HG02678 (cell line): ENCODE measurements at regions not wholly inside any gene's neighbourhood (a gene's known extent, or its start where the extent isn't known, plus 50 kb on each side); places are given as distances from the start of the nearest gene placed in this dataset.

Source experiments
- ATAC-seq: cut with Tn5 transposase; IDR thresholded peaks from one replicate; pipeline ENCODE4 v1.9.1; 2021; ENCODE audit warnings: mild to moderate bottlenecking, moderate library complexity; ENCODE audit not compliant: unreplicated experiment

DNA sequence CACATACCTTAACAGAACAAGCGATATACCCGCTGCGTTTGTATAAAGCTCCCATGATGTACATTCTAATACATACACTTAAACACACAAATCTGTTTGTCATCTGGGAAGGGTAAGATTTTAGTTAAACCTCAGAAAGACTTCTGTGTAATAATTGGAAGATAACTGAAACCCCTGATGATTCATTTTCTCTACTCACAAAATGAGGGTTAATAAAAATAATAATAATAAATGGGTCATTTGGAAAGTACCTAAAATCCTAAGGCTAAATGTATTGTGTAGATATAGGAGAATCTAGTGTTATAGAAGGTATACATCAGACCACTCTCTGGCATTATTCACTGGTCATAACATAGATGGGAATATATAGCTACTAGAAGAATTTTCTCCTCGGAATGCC lies 64.7 kb upstream of the SOX9 start:
- ATAC-seq: no peak

DNA sequence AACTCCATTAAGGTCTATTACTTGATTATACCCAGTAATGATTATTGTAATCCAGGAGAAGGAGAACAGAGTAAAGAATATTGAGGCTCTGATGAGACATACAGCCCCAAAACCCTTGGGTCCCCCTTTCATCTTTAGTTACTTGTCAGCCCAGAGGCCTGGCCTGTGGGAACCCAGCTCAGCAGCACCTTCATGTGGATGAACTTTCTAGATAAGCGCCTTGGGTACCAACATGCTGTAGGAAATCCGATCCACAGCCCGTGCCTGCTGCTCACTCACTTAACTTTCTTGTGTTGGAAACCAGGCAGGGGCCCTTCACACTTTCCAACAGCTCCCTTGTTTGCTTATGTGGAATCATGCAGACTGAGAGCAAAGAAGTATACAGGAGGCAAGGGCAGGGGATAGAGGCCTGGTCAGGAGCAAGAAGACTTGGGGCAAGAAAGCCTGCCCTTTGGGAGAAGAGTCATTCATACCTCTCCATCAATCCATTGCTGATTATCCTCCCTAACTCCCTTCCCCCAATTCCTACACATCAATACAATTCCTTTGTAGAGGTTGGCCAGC lies 64.0 kb upstream of the SOX9 start:
- ATAC-seq: no peak

DNA sequence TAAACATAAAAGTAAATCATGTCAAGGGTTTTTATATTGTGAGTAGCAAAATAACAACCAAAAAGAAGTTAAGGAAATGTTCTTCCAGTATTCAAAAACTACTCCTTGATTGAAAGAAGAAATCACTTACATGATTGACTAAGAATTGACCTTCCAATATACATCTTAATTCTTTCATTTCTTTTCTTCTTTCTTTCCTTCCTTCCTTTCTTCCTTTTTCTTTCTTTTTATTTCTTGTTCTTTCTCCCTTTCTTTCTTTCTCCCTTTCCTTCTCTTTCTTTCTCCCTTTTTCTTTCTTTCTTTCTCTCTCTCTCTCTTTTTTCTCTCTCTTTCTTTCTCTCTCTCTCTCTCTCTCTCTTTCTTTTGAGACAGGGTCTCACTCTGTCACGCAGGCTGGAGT lies 60.7 kb upstream of the SOX9 start:
- ATAC-seq: no peak

- no peak for ATAC-seq
These were observed 57.6 kb upstream of the SOX9 start for GRCh38 chr17:72063262-72063661.

GRCh38 chr17:72063756-72064450 lies 56.9 kb upstream of the SOX9 start:
- ATAC-seq: no peak

DNA sequence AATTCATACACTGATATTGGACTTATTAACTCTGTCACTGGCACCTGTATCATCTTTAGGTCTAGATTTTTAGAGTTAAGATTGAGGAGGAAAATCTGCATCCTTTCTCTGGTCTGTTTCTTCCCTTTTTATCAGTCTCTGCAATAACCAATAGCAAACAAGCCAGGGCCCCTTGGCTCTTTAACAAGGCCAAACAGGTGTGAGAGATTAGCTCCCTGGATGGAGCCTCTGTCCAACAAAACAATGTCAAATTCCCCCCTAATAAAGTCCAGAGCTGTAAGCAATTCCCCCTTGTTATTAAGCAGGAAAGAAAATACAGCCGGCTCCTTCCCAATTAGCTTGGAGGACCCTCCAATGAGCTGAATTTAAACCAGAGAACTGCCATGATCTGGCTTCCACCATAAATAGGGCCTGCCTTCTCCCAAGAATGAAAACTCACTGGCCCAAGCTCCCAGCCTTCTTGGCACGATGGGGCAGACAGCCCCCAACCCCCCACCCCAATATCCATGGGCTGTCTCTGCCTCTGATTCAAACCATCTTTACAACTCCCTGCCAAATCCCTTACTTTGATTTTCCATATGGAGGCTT lies 56.1 kb upstream of the SOX9 start:
- no peak for ATAC-seq

- ATAC-seq: no peak
These were observed 55.3 kb upstream of the SOX9 start for GRCh38 chr17:72065556-72065955.

DNA sequence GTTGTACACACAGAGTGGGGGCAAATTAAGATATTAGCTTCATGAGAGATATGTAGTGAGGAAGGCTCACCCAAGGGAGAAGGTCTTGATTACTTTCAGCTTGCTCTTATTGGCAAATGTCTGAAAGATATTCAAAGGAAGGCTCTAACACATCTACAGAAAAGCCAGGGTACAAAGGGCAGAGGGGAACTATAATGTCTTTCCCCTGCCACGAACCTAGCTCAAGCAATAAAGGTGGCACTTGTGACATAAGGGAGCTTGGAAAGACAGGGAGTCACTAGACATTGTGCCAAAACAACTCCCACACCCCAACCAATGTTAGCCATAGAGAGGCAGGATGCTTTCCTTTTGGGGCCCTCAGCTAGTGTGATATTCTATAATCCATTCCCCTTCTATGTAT lies 52.2 kb upstream of the SOX9 start:
- no peak for ATAC-seq

DNA sequence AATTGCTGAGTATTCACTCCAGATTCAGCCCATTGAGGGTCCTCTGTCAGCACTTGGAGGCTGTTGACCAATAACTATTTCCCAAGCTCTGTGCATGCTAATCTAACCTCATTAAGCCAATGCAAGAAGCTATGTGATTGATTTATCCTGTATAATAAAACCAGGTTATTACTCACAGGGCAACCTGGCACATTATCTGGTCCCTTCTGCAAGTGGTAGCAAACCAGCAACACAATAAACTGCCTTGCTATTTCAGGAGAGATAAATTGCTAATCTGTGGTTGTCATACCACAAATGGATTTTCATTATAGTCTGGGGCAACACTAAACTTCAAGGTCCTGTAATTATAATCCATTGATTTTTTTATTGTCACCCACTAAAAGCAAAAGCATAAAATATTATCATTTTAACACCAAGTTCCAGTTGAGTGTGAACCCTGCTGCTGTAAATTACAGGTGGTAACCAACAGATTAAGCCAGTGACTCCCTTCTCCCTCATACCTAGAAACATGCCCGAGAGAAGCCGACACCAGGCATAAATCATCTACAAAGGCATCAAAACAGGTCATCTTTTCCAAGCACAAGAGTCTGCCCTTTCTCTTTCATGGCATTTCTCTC lies 51.1 kb upstream of the SOX9 start:
- no peak for ATAC-seq
